Sigmoid colon (tissue), 4 donors: ENCODE measurements at regions not wholly inside any gene's neighbourhood (a gene's known extent, or its start where the extent isn't known, plus 50 kb on each side); places are given as distances from the start of the nearest gene placed in this dataset.

Experiments
- CTCF ChIP-seq, 4 experiments: fragments of 450-650 bp in 3 of 4; fragments of 200-600 bp in 1 of 4; IDR thresholded peaks; one replicate each; pipeline ENCODE4 v1.5.1; 2016 to 2019; ENCODE audit warnings: antibody characterized with exemption in 4 of 4, mild to moderate bottlenecking in 3 of 4, moderate library complexity in 2 of 4
- POLR2A ChIP-seq, 2 donors: fragments of 450-650 bp; IDR thresholded peaks; one replicate each; pipeline ENCODE4 v1.6.1; 2016; ENCODE audit warnings: antibody characterized with exemption in 2 of 2, mild to moderate bottlenecking in 2 of 2, moderate library complexity in 2 of 2
- POLR2AphosphoS5 ChIP-seq, 4 donors: sonication (generic); formaldehyde crosslinking; IDR thresholded peaks; one replicate each; pipeline ENCODE4 v1.6.1; 2017; ENCODE audit warnings: antibody characterized with exemption in 4 of 4

- TF ChIP-seq CTCF (IDR thresholded peaks at IDR 0.05) (no peak), POLR2AphosphoS5 (IDR thresholded peaks at IDR 0.05) (no peak), POLR2A (IDR thresholded peaks at IDR 0.05) (no peak)
These were observed 527.0 kb downstream of the TNS1 start for GRCh38 chr2:217475791-217476190.
